Amniotic stem cell (primary cell): ENCODE measurements at regions not wholly inside any gene's neighbourhood (a gene's known extent, or its start where the extent isn't known, plus 50 kb on each side); places are given as distances from the start of the nearest gene placed in this dataset.
"Not testable (repeated sequence)": the region's sequence is repeated elsewhere in the genome, so short reads cannot be mapped to it uniquely, and the experiment has no call there.

Source experiments
- DNase-seq: peaks from one replicate; lab custom pipeline; 2025; lab: John Stamatoyannopoulos, UW

DNA sequence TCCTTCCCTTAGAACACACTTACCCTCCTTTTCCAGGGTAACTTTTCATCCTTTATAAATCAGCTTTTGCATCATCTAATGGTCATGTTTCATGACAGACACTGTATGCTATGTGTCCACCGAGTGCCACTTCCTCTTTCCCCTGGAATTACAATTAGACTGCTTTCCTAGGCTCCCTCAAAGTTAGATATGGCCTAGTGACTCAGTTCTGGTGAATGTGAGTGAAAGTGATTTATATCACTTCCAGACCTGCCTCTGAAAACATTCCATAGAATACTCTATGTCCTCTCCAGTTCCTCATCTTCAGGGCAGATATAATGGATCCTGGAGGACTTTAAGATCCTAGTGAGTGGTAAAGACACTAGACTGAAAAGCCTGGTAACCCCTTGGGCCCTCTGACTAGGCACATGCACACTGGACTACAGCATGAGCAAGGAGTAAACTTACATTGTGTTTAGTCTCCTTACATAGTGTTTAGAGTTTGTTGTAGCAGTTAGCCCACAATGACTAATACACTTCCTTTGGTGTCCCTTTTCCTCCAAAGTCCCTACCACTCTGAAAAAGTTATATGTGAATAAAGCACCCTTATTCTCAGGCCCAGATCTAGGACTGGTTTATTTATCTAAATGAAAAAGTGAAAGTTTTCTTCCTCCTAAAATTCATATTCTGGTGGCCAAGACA lies 59.3 kb downstream of the GPR88 start:
- peak; percentile 57 for DNase-seq

GRCh38 chr1:100597784-100598183 lies 59.8 kb downstream of the GPR88 start:
- no peak for DNase-seq

- DNase-seq: not testable (repeated sequence)
Measured at GRCh38 chr1:100600377-100600776, 62.4 kb downstream of the GPR88 start.

- not testable (repeated sequence) for DNase-seq
Measured at GRCh38 chr1:100602028-100602427, 64.1 kb downstream of the GPR88 start.

- no peak for DNase-seq
Measured at GRCh38 chr1:100604372-100604771, 66.4 kb downstream of the GPR88 start.

DNA sequence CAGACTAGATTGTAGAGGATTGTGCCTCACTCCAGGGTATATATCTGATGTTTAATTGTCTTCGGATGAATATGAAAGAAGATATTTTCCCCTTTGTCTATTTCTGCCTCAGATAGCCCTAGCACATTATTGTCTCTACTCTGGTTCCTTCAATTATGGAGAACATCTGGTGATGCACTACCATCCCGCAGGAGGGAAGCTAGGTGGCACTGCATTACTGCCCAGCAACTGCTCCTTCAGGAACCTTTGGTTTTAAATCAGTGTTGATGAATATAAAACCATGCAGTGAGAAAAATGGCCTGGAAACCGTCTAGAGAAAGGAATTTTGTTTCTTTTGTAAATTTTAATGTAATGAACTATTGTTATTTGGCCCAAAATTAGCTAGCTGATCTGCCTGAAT lies 68.5 kb downstream of the GPR88 start:
- no peak for DNase-seq

GRCh38 chr1:100607628-100608240 lies 69.8 kb downstream of the GPR88 start:
- no peak for DNase-seq

DNA sequence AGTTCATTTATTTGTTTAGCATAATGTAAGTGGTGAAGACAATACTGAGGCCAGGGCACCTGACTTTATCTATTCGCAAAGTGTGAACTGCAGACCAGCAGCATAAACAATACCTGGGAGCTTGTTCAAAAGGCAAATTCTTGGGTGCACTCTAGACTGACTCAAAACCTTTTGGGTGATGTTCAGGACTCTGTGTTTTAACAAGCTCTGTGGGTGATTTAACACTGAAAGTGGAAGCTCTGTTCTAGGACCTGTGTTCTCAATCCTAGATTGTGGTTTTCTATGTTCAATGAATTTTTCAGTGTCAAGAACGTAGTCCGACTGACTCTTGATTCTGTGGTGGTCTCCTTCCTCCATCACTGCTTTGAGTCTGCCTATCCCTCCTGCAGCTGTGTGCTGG lies 71.9 kb downstream of the GPR88 start:
- DNase-seq: no peak

- DNase-seq: no peak
Measured at GRCh38 chr1:100611086-100611485, 73.1 kb downstream of the GPR88 start.

- DNase-seq: no peak
Measured at GRCh38 chr1:100612540-100612939, 74.6 kb downstream of the GPR88 start.

DNA sequence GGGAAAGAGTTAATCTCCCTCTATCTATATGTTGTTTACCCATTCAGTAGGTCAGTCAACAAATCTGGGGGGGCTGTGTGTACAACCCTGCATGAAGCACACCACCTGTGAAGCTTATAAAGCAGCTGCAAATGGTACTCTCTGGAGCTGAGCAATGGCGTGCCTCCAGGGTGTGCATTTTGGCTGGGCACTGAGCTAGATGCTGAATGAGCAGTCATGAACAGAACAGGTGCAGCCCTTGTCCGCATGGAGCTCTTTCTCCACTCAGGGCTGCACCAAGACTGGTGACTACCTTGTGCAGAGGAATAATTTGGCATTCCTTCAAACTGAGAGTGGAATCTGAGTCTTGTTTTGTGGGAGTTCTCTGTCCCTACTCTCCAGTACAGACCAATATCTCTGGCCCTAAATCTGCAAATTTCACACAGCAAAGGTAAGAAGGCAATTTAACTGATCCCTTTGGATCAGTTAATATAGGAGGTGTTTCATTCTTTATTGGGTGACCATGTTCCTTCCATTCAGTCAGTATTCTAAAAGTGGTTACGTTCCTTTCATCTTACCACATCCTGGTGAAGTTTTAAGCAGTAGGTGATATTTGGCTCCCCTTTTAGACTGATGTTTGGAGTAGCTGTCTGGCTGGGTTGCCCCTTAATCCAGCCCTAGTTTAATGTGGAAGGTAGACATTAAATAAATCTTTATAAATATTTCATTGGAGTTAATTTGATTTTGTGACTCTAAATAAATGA lies 76.0 kb downstream of the GPR88 start:
- DNase-seq: no peak

DNA sequence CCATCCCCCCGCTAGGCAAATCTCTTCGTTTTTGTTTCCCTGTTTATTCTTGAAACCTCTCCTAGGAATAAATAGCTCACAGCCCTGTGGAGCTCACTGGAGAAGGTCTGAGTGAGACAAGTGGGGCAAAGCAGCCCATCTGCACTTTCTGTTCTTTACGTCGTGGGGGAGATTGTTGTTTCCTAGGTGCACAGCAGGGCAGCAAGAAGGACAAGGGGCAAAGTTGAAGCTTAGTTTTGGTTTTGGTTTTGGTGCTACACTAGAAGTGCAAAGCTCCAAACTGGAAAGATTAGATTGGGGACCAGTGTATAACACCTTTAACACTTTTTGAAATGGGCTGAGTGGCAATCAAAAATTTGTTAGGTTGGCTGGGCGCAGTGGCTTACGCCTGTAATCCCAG lies 76.6 kb downstream of the GPR88 start:
- DNase-seq: no peak

GRCh38 chr1:100615686-100616085 lies 77.7 kb downstream of the GPR88 start:
- no peak for DNase-seq

- no peak for DNase-seq
Measured at GRCh38 chr1:100616121-100616621, 78.2 kb downstream of the GPR88 start.

DNA sequence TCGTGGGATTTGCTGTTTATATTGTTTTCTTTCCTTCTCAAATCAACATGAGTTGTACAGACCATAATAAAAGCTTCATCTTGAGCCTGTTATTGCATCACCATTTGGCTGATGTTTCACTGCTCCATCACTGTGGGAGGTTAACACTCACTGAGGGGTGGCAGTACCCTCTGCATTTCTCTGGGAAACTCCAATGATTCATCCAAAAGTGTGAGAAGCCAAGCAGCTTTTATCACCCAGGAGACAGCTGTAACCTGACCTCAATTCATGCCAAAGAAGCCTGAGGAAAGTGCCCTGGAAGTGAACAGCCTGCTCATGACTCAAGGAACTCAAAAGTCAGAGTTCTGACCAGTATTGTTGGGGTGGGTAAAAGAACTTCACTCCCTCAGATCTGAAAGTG lies 84.1 kb downstream of the GPR88 start:
- peak; percentile 87 for DNase-seq

GRCh38 chr1:100622506-100622905 lies 84.6 kb downstream of the GPR88 start:
- no peak for DNase-seq

GRCh38 chr1:100622966-100623762 lies 85.2 kb downstream of the GPR88 start:
- no peak for DNase-seq

DNA sequence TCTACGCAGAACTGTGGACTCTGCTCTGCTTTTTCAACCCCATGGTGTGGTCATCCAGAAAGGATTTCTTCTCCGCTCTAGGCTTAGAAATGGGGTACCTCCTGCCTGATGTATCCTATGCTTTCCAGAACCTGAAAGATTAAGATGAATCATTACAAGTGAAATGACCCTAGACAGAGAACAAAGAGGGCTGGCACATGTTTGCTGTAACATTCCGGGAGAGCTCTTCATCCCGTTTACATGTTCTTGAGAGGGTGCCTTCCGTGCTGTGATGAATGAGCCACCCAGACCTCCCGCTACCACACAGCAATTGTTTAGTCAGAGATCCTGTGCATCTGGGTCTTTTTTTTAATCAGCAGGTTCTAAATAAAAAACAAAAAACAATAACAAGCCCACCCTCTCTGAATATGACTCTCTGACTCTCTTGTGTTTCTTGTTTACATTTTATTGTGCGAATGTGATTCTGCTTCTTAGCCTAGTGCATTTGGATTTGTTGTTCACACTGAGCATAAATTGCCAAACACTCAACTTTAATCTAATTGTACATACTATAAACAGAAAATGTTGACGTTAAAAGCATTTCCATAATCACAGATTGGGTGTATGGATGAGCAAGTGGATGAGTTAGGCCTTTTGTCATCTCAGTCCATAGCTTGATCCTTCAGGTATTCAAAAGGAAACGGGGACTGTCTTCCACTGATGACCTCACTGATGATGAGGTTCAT lies 87.1 kb downstream of the GPR88 start:
- no peak for DNase-seq

GRCh38 chr1:100626397-100626796 lies 88.5 kb downstream of the GPR88 start:
- DNase-seq: no peak

- DNase-seq: no peak
Measured at GRCh38 chr1:100627054-100627716, 89.2 kb downstream of the GPR88 start.

- DNase-seq: no peak
Measured at GRCh38 chr1:100627936-100628335, 90.0 kb downstream of the GPR88 start.
